Osteocyte (in vitro differentiated cells): ENCODE measurements at regions not wholly inside any gene's neighbourhood (a gene's known extent, or its start where the extent isn't known, plus 50 kb on each side); places are given as distances from the start of the nearest gene placed in this dataset.

Source experiments
- DNase-seq: peaks from one replicate; pipeline ENCODE4 v3.0.0; 2021; ENCODE audit warnings: mixed read lengths; ENCODE audit not compliant: unreplicated experiment; ENCODE audit errors: extremely low spot score
- H3K27ac Mint-ChIP-seq: one replicate; pipeline ENCODE4 v1.8.0; 2021; ENCODE audit warnings: mild to moderate bottlenecking, mixed read lengths; ENCODE audit not compliant: unreplicated experiment
- H3K27me3 Mint-ChIP-seq: one replicate; pipeline ENCODE4 v1.8.0; 2021; ENCODE audit warnings: mixed read lengths; ENCODE audit not compliant: unreplicated experiment
- H3K36me3 Mint-ChIP-seq: one replicate; pipeline ENCODE4 v1.8.0; 2021; ENCODE audit warnings: mixed read lengths; ENCODE audit not compliant: unreplicated experiment
- H3K4me1 Mint-ChIP-seq: one replicate; pipeline ENCODE4 v1.8.0; 2021; ENCODE audit warnings: mixed read lengths; ENCODE audit not compliant: unreplicated experiment
- H3K4me3 Mint-ChIP-seq: one replicate; pipeline ENCODE4 v1.8.0; 2021; ENCODE audit warnings: mild to moderate bottlenecking, moderate library complexity, mixed read lengths; ENCODE audit not compliant: unreplicated experiment
- H3K9me3 Mint-ChIP-seq: one replicate; pipeline ENCODE4 v1.8.0; 2021; ENCODE audit warnings: mixed read lengths; ENCODE audit not compliant: unreplicated experiment
- CTCF ChIP-seq: fragments of 200-600 bp; sonication (generic); IDR thresholded peaks from 2 replicates; pipeline ENCODE4 v1.5.0; 2021; ENCODE audit warnings: antibody characterized with exemption, mild to moderate bottlenecking, moderate library complexity

GRCh38 chr1:11354893-11355553, 82.0 kb downstream of the UBIAD1 start:
- peaks cover 22% of the 10 kb centered on the region for H3K27me3 Mint-ChIP-seq
- no peaks in the 10 kb centered on the region for H3K9me3 Mint-ChIP-seq
- peaks cover 2% of the 10 kb centered on the region for H3K4me1 Mint-ChIP-seq
- H3K36me3 Mint-ChIP-seq = no peaks in the 10 kb centered on the region
- no peak for DNase-seq
- no peak for TF ChIP-seq CTCF
- no peak overlapping the region for H3K27ac Mint-ChIP-seq
- H3K4me3 Mint-ChIP-seq = no peak overlapping the region

GRCh38 chr1:11355559-11356475, 82.8 kb downstream of the UBIAD1 start:
- no peak overlapping the region for H3K4me3 Mint-ChIP-seq
- DNase-seq = no peak
- no peak overlapping the region for H3K27ac Mint-ChIP-seq
- H3K9me3 Mint-ChIP-seq = no peaks in the 10 kb centered on the region
- peaks cover 2% of the 10 kb centered on the region for H3K4me1 Mint-ChIP-seq
- H3K36me3 Mint-ChIP-seq = no peaks in the 10 kb centered on the region
- peaks cover 19% of the 10 kb centered on the region for H3K27me3 Mint-ChIP-seq
- no peak for TF ChIP-seq CTCF

GRCh38 chr1:11357276-11357675, 84.3 kb downstream of the UBIAD1 start:
- Mint-ChIP-seq H3K4me3 (no peak overlapping the region), H3K4me1 (peaks cover 4% of the 10 kb centered on the region), H3K9me3 (no peaks in the 10 kb centered on the region), H3K27me3 (peaks cover 19% of the 10 kb centered on the region), H3K27ac (no peak overlapping the region), H3K36me3 (no peaks in the 10 kb centered on the region)
- no peak for TF ChIP-seq CTCF
- DNase-seq = no peak

GRCh38 chr1:11358984-11359383, 86.0 kb downstream of the UBIAD1 start:
- no peak overlapping the region for H3K27ac Mint-ChIP-seq
- no peak overlapping the region for H3K4me3 Mint-ChIP-seq
- TF ChIP-seq CTCF = no peak
- DNase-seq = no peak
- no peaks in the 10 kb centered on the region for H3K9me3 Mint-ChIP-seq
- H3K36me3 Mint-ChIP-seq = no peaks in the 10 kb centered on the region
- H3K4me1 Mint-ChIP-seq = peaks cover 2% of the 10 kb centered on the region
- peaks cover 15% of the 10 kb centered on the region for H3K27me3 Mint-ChIP-seq

- H3K9me3 Mint-ChIP-seq = no peaks in the 10 kb centered on the region
- H3K4me3 Mint-ChIP-seq = no peak overlapping the region
- peaks cover 2% of the 10 kb centered on the region for H3K4me1 Mint-ChIP-seq
- no peak for DNase-seq
- no peaks in the 10 kb centered on the region for H3K36me3 Mint-ChIP-seq
- TF ChIP-seq CTCF = no peak
- peaks cover 7% of the 10 kb centered on the region for H3K27me3 Mint-ChIP-seq
- H3K27ac Mint-ChIP-seq = no peak overlapping the region
Observed at GRCh38 chr1:11362547-11363021, 89.6 kb downstream of the UBIAD1 start.
